Activated CD8-positive, alpha-beta memory T cell treated with anti-CD3 and anti-CD28 coated beads, Interleukin-2, amount 10 ng/mL, durations not matched to agents 7 days and 5 days (primary cell): ENCODE measurements at regions not wholly inside any gene's neighbourhood (a gene's known extent, or its start where the extent isn't known, plus 50 kb on each side); places are given as distances from the start of the nearest gene placed in this dataset.

ENCODE experiments used
- ATAC-seq: fragments of 150-1000 bp; cut with Tn5 transposase; one replicate; pipeline ENCODE4 v1.10.0; 2021; ENCODE audit warnings: moderate library complexity
- CTCF ChIA-PET: fragments of 350-600 bp; sonication (Branson Sonifier 250); formaldehyde crosslinking; loops from one replicate; lab custom pipeline; 2021; ENCODE audit warnings: antibody characterized with exemption; lab: Charles Lee
- DNase-seq: peaks from one replicate; pipeline ENCODE4 v3.0.0-alpha.2; 2020
- H3K27ac Mint-ChIP-seq: one replicate; pipeline ENCODE4 v1.8.0; 2021; ENCODE audit warnings: mild to moderate bottlenecking, mixed read lengths
- H3K27me3 Mint-ChIP-seq: one replicate; pipeline ENCODE4 v1.8.0; 2021; ENCODE audit warnings: mixed read lengths
- H3K36me3 Mint-ChIP-seq: one replicate; pipeline ENCODE4 v1.8.0; 2021; ENCODE audit warnings: mild to moderate bottlenecking, mixed read lengths
- H3K4me1 Mint-ChIP-seq: one replicate; pipeline ENCODE4 v1.8.0; 2021; ENCODE audit warnings: mixed read lengths
- H3K4me3 Mint-ChIP-seq: one replicate; pipeline ENCODE4 v1.8.0; 2021; ENCODE audit warnings: mild to moderate bottlenecking, moderate library complexity, mixed read lengths
- H3K9me3 Mint-ChIP-seq: one replicate; pipeline ENCODE4 v1.8.0; 2022; ENCODE audit warnings: low read depth, mixed read lengths

- no peak overlapping the region for H3K4me3 Mint-ChIP-seq
- H3K9me3 Mint-ChIP-seq: no peaks in the 10 kb centered on the region
- H3K4me1 Mint-ChIP-seq: no peaks in the 10 kb centered on the region
- H3K27me3 Mint-ChIP-seq: peaks cover 6% of the 10 kb centered on the region
- H3K27ac Mint-ChIP-seq: no peak overlapping the region
- CTCF ChIA-PET: no interaction called here
- DNase-seq: no peak
- ATAC-seq: no peak
- no peaks in the 10 kb centered on the region for H3K36me3 Mint-ChIP-seq
Observed at GRCh38 chr2:120419073-120419472, 73.1 kb downstream of the INHBB start.

- no peaks in the 10 kb centered on the region for H3K36me3 Mint-ChIP-seq
Observed at GRCh38 chr2:120419955-120420354, 74.0 kb downstream of the INHBB start.

GRCh38 chr2:120421126-120421829, 75.3 kb downstream of the INHBB start:
- H3K4me3 Mint-ChIP-seq: no peak overlapping the region
- peaks cover 7% of the 10 kb centered on the region for H3K27me3 Mint-ChIP-seq
- no peak overlapping the region for H3K27ac Mint-ChIP-seq
- H3K36me3 Mint-ChIP-seq: no peaks in the 10 kb centered on the region
- no peaks in the 10 kb centered on the region for H3K9me3 Mint-ChIP-seq
- ATAC-seq: no peak
- no peaks in the 10 kb centered on the region for H3K4me1 Mint-ChIP-seq
- CTCF ChIA-PET: no interaction called here
- no peak for DNase-seq

More at GRCh38 chr2:120419955-120420354, 74.0 kb downstream of the INHBB start:
- Mint-ChIP-seq H3K4me3 (no peak overlapping the region), H3K27me3 (peaks cover 5% of the 10 kb centered on the region), H3K27ac (no peak overlapping the region), H3K4me1 (no peaks in the 10 kb centered on the region), H3K9me3 (no peaks in the 10 kb centered on the region)
- CTCF ChIA-PET: no interaction called here
- DNase-seq (no peak), ATAC-seq (no peak)

- ATAC-seq (no peak), DNase-seq (no peak)
- Mint-ChIP-seq H3K27ac (no peak overlapping the region), H3K4me1 (no peaks in the 10 kb centered on the region), H3K4me3 (no peak overlapping the region), H3K27me3 (peaks cover 12% of the 10 kb centered on the region), H3K36me3 (no peaks in the 10 kb centered on the region), H3K9me3 (no peaks in the 10 kb centered on the region)
- CTCF ChIA-PET: no interaction called here
Observed at GRCh38 chr2:120421830-120422175, 75.9 kb downstream of the INHBB start.

GRCh38 chr2:120422465-120423160, 76.7 kb downstream of the INHBB start:
- H3K36me3 Mint-ChIP-seq: no peaks in the 10 kb centered on the region

GRCh38 chr2:120423167-120423943, 77.4 kb downstream of the INHBB start:
- Mint-ChIP-seq H3K36me3 (no peaks in the 10 kb centered on the region), H3K27ac (no peak overlapping the region), H3K9me3 (no peaks in the 10 kb centered on the region), H3K4me1 (no peaks in the 10 kb centered on the region), H3K27me3 (peaks cover 17% of the 10 kb centered on the region), H3K4me3 (no peak overlapping the region)
- DNase-seq: no peak
- CTCF ChIA-PET: interaction anchor here (1.0 kb wide), 1 partner anchor 20 kb away, joined by 3 read pairs; no protein-coding TSS in a partner anchor
- no peak for ATAC-seq

More at GRCh38 chr2:120422465-120423160, 76.7 kb downstream of the INHBB start:
- CTCF ChIA-PET: no interaction called here
- Mint-ChIP-seq H3K4me1 (no peaks in the 10 kb centered on the region), H3K4me3 (no peak overlapping the region), H3K9me3 (no peaks in the 10 kb centered on the region), H3K27ac (no peak overlapping the region), H3K27me3 (peaks cover 17% of the 10 kb centered on the region)
- DNase-seq (no peak), ATAC-seq (no peak)

- H3K27me3 Mint-ChIP-seq: peaks cover 20% of the 10 kb centered on the region
- no peaks in the 10 kb centered on the region for H3K36me3 Mint-ChIP-seq
- DNase-seq (no peak), ATAC-seq (no peak)
- no peaks in the 10 kb centered on the region for H3K4me1 Mint-ChIP-seq
- no peak overlapping the region for H3K4me3 Mint-ChIP-seq
- H3K9me3 Mint-ChIP-seq: no peaks in the 10 kb centered on the region
- CTCF ChIA-PET: no interaction called here
- no peak overlapping the region for H3K27ac Mint-ChIP-seq
Observed at GRCh38 chr2:120424274-120424796, 78.4 kb downstream of the INHBB start.

GRCh38 chr2:120425014-120425413, 79.1 kb downstream of the INHBB start:
- no peaks in the 10 kb centered on the region for H3K4me1 Mint-ChIP-seq
- ATAC-seq (no peak), DNase-seq (no peak)
- H3K4me3 Mint-ChIP-seq: no peak overlapping the region
- CTCF ChIA-PET: no interaction called here
- no peaks in the 10 kb centered on the region for H3K36me3 Mint-ChIP-seq
- H3K9me3 Mint-ChIP-seq: no peaks in the 10 kb centered on the region
- H3K27ac Mint-ChIP-seq: no peak overlapping the region
- peaks cover 25% of the 10 kb centered on the region for H3K27me3 Mint-ChIP-seq

- Mint-ChIP-seq H3K27ac (no peak overlapping the region), H3K9me3 (no peaks in the 10 kb centered on the region), H3K4me1 (no peaks in the 10 kb centered on the region), H3K4me3 (no peak overlapping the region), H3K27me3 (peaks cover 25% of the 10 kb centered on the region), H3K36me3 (no peaks in the 10 kb centered on the region)
- no peak for ATAC-seq
- CTCF ChIA-PET: no interaction called here
- no peak for DNase-seq
Observed at GRCh38 chr2:120428748-120429147, 82.8 kb downstream of the INHBB start.

- DNase-seq: no peak
- no peaks in the 10 kb centered on the region for H3K9me3 Mint-ChIP-seq
- H3K27ac Mint-ChIP-seq: no peak overlapping the region
- no peak overlapping the region for H3K4me3 Mint-ChIP-seq
- no peaks in the 10 kb centered on the region for H3K4me1 Mint-ChIP-seq
- no peak for ATAC-seq
- CTCF ChIA-PET: no interaction called here
- H3K36me3 Mint-ChIP-seq: no peaks in the 10 kb centered on the region
- peaks cover 25% of the 10 kb centered on the region for H3K27me3 Mint-ChIP-seq
Observed at GRCh38 chr2:120429586-120430500, 83.9 kb downstream of the INHBB start.

- H3K27me3 Mint-ChIP-seq: peaks cover 25% of the 10 kb centered on the region
- no peaks in the 10 kb centered on the region for H3K36me3 Mint-ChIP-seq
- no peak overlapping the region for H3K27ac Mint-ChIP-seq
- H3K4me1 Mint-ChIP-seq: no peaks in the 10 kb centered on the region
- CTCF ChIA-PET: no interaction called here
- no peak for DNase-seq
- H3K9me3 Mint-ChIP-seq: no peaks in the 10 kb centered on the region
- H3K4me3 Mint-ChIP-seq: no peak overlapping the region
- ATAC-seq: no peak
Observed at GRCh38 chr2:120430501-120430830, 84.5 kb downstream of the INHBB start.

- H3K4me1 Mint-ChIP-seq: no peaks in the 10 kb centered on the region
- CTCF ChIA-PET: no interaction called here
Observed at GRCh38 chr2:120430957-120431356, 85.0 kb downstream of the INHBB start.

More at GRCh38 chr2:120430957-120431356, 85.0 kb downstream of the INHBB start:
- no peak for ATAC-seq
- H3K27me3 Mint-ChIP-seq: peaks cover 25% of the 10 kb centered on the region
- H3K27ac Mint-ChIP-seq: no peak overlapping the region
- DNase-seq: no peak
- no peaks in the 10 kb centered on the region for H3K36me3 Mint-ChIP-seq
- no peaks in the 10 kb centered on the region for H3K9me3 Mint-ChIP-seq
- H3K4me3 Mint-ChIP-seq: no peak overlapping the region
